Loucy (cell line): ENCODE measurements at regions not wholly inside any gene's neighbourhood (a gene's known extent, or its start where the extent isn't known, plus 50 kb on each side); places are given as distances from the start of the nearest gene placed in this dataset.

Source experiments
- H2AFZ ChIP-seq: fragments of 200-600 bp; sonication (generic); 2 replicates; pipeline ENCODE4 v1.6.0; 2016; ENCODE audit warnings: antibody characterized with exemption, mild to moderate bottlenecking, low read length, moderate library complexity
- H3F3A ChIP-seq: fragments of 200-600 bp; 2 replicates; pipeline ENCODE4 v1.6.0; 2016; ENCODE audit warnings: antibody characterized with exemption, low read depth, mild to moderate bottlenecking
- H3K27me3 ChIP-seq: fragments of 200-600 bp; sonication (generic); 2 replicates; pipeline ENCODE4 v1.6.1; 2014; ENCODE audit warnings: low read length, mild to moderate bottlenecking; ENCODE audit not compliant: insufficient read depth, poor library complexity, severe bottlenecking
- H3K36me3 ChIP-seq: fragments of 200-600 bp; sonication (generic); 2 replicates; pipeline ENCODE4 v1.6.1; 2016; ENCODE audit warnings: low read length; ENCODE audit not compliant: insufficient read depth
- H3K4me1 ChIP-seq: fragments of 200-600 bp; sonication (generic); 2 replicates; pipeline ENCODE4 v1.5.1; 2014; ENCODE audit warnings: low read length, mild to moderate bottlenecking; ENCODE audit not compliant: insufficient read depth, poor library complexity, severe bottlenecking
- H3K4me2 ChIP-seq: fragments of 200-600 bp; sonication (generic); 2 replicates; pipeline ENCODE4 v1.6.0; 2014; ENCODE audit warnings: antibody characterized with exemption, low read length, low read depth, mild to moderate bottlenecking; ENCODE audit not compliant: poor library complexity, severe bottlenecking
- H3K4me3 ChIP-seq: fragments of 200-600 bp; sonication (generic); 2 replicates; pipeline ENCODE4 v1.5.1; 2014; ENCODE audit warnings: low read length, mild to moderate bottlenecking, mixed read lengths; ENCODE audit not compliant: poor library complexity, severe bottlenecking
- H3K79me2 ChIP-seq: fragments of 200-600 bp; sonication (generic); 2 replicates; pipeline ENCODE4 v1.6.1; 2014; ENCODE audit warnings: low read length; ENCODE audit not compliant: insufficient read depth
- H3K9ac ChIP-seq: fragments of 200-600 bp; sonication (generic); 2 replicates; pipeline ENCODE4 v1.6.0; 2014; ENCODE audit warnings: mild to moderate bottlenecking, low read depth, low read length, moderate library complexity; ENCODE audit not compliant: poor library complexity, severe bottlenecking
- H3K9me2 ChIP-seq: fragments of 200-600 bp; sonication (generic); replicated peaks from 2 replicates; pipeline ENCODE4 v1.6.1; 2016; ENCODE audit warnings: low read depth, low read length, mixed read lengths
- H3K9me3 ChIP-seq: fragments of 200-600 bp; sonication (generic); 2 replicates; pipeline ENCODE4 v1.6.1; 2014; ENCODE audit warnings: mild to moderate bottlenecking, antibody characterized with exemption, low read length, low read depth; ENCODE audit not compliant: insufficient read depth
- H4K20me1 ChIP-seq: fragments of 200-600 bp; sonication (generic); 2 replicates; pipeline ENCODE4 v1.6.0; 2014; ENCODE audit warnings: antibody characterized with exemption, low read length, mild to moderate bottlenecking; ENCODE audit not compliant: insufficient read depth, poor library complexity, severe bottlenecking
- EZH2phosphoT487 ChIP-seq: fragments of 200-600 bp; IDR thresholded peaks from 2 replicates; pipeline ENCODE4 v1.6.1; 2018; ENCODE audit warnings: antibody characterized with exemption, mild to moderate bottlenecking, moderate library complexity, borderline replicate concordance
- TF ChIP-seq, protein P1 (sequence below): fragments of 200-600 bp; sonication (generic); conservative IDR thresholded peaks from 2 replicates; pipeline ENCODE4 v1.5.1; 2014; ENCODE audit warnings: mild to moderate bottlenecking, antibody characterized with exemption, low read length

DNA sequence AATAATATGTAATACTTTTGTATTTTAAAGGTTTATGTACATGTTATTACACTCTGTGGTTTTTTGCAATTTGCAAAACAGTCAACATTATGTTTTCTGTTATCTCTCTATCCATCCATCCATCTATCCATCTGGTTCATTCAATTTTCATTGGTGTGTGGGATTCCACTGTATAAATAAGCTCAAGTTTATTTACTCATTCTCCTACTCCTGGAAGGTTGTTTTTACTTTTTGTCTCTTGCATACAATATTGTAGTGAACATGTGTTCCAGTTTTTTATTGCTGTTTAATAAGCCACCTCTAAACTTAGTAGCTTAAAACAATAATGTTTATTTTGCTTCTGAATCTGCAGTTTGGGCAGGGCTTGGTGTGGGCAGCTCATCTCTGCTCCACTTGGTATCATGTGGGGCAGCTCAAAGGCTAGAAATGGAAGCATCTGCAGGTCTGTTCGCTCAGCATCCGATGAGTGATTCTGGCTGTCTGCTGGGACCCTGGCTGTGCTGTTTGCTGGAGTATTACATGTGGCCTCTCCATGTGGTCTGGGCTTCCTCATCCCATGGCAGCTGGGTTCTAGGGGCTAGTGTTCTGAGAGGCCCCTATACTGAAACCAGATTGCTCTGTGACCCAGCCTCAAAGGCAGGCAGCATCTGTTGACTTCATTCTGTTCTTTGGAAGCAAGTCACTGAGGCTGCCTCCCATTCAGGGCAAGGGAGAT is 98.8 kb downstream of the SLC25A47 start:
- no peak overlapping the region for H3K9ac ChIP-seq
- no peak overlapping the region for H3K4me3 ChIP-seq
- no peak overlapping the region for H3K4me2 ChIP-seq
- H3K36me3 ChIP-seq, result no peaks in the 10 kb centered on the region
- no peak for TF ChIP-seq EZH2phosphoT487
- TF ChIP-seq, protein P1, sequence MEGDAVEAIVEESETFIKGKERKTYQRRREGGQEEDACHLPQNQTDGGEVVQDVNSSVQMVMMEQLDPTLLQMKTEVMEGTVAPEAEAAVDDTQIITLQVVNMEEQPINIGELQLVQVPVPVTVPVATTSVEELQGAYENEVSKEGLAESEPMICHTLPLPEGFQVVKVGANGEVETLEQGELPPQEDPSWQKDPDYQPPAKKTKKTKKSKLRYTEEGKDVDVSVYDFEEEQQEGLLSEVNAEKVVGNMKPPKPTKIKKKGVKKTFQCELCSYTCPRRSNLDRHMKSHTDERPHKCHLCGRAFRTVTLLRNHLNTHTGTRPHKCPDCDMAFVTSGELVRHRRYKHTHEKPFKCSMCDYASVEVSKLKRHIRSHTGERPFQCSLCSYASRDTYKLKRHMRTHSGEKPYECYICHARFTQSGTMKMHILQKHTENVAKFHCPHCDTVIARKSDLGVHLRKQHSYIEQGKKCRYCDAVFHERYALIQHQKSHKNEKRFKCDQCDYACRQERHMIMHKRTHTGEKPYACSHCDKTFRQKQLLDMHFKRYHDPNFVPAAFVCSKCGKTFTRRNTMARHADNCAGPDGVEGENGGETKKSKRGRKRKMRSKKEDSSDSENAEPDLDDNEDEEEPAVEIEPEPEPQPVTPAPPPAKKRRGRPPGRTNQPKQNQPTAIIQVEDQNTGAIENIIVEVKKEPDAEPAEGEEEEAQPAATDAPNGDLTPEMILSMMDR, result no peak
- no peaks in the 10 kb centered on the region for H3F3A ChIP-seq
- H3K9me2 ChIP-seq, result no peaks in the 10 kb centered on the region
- no peak overlapping the region for H2AFZ ChIP-seq
- H3K9me3 ChIP-seq, result no peaks in the 10 kb centered on the region
- no peaks in the 10 kb centered on the region for H3K27me3 ChIP-seq
- H4K20me1 ChIP-seq, result no peaks in the 10 kb centered on the region
- no peaks in the 10 kb centered on the region for H3K79me2 ChIP-seq
- H3K4me1 ChIP-seq, result peaks cover 36% of the 10 kb centered on the region

DNA sequence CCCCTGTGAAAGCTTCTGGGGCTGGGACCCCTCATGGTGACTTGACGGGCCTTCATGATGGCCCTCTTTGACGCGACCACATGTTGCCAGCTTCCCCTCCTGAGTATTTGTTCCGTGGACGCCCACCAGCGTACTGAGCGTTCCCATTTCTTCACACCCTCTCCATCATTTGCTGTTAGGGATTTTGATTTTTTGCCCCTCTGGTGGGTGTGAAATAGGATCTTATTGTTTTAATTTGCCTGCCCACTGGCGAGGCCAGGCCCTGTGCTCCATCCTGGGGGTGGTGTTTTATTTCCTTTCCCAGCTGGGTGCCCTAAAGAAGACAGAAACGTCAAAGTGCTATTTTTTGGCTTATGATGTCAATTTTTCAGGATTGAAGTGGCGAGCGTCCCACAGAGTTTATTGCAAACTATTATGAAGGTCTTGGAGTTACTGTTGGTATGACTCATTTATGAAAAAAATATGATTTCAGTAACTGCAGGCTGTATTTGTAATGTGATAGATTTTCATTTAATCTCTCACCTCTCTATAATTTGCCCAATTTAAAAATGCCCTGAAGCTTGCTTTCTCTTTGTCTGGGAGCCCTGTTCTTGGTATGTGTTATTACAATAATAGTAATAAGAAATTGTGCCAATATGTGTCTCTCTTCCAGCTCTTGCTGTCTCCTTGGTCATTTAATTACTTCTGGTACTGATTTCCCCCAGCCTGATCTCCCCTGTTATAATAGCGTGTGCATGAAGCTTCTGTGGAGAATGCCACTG is 99.6 kb downstream of the SLC25A47 start:
- H2AFZ ChIP-seq, result no peak overlapping the region
- no peaks in the 10 kb centered on the region for H3K79me2 ChIP-seq
- no peaks in the 10 kb centered on the region for H3K9me3 ChIP-seq
- no peaks in the 10 kb centered on the region for H3K36me3 ChIP-seq
- no peak overlapping the region for H3K4me3 ChIP-seq
- no peak for TF ChIP-seq EZH2phosphoT487
- TF ChIP-seq, protein P1, result no peak
- no peaks in the 10 kb centered on the region for H3F3A ChIP-seq
- H3K9ac ChIP-seq, result no peak overlapping the region
- H3K4me2 ChIP-seq, result no peak overlapping the region
- H3K27me3 ChIP-seq, result no peaks in the 10 kb centered on the region
- H3K4me1 ChIP-seq, result peaks cover 36% of the 10 kb centered on the region
- H4K20me1 ChIP-seq, result no peaks in the 10 kb centered on the region
- no peaks in the 10 kb centered on the region for H3K9me2 ChIP-seq

DNA sequence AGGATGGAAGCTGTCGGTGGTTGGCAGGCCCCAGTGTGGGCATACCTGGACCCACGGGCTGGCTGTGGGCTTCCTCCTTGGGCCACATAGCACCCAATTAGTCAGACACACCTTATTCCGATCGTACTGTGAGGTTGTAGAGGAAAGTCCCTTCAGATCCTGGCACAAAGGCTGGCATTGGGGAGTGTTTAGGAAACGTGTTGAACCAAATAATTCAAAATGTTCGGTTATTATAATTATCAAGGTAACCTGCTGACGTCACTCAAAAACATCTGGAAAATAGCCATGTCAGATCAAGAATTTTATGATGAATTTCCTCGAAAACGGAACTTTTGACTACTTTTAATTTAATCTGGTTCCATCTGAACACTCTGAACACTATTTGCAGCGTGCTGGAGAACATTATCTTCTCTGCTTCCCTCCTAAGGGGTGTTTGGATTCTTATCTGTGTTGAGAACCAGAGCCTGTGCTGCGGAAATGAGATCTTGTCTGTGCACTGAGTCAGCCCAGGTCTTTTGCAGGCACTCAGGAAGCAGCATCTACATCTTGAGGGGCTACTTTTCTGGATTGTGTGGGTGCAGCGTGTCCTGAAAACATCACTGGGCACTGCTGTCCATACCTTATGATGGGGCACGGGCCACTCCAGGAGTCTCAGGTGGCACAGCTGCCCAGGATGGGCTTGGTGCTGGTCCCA is 100.3 kb downstream of the SLC25A47 start:
- H2AFZ ChIP-seq, result no peak overlapping the region
- no peaks in the 10 kb centered on the region for H3F3A ChIP-seq
- H3K4me3 ChIP-seq, result no peak overlapping the region
- no peak overlapping the region for H3K4me2 ChIP-seq
- H3K27me3 ChIP-seq, result no peaks in the 10 kb centered on the region
- no peak overlapping the region for H3K9ac ChIP-seq
- H3K4me1 ChIP-seq, result peaks cover 36% of the 10 kb centered on the region
- H3K36me3 ChIP-seq, result no peaks in the 10 kb centered on the region
- no peaks in the 10 kb centered on the region for H3K9me3 ChIP-seq
- no peaks in the 10 kb centered on the region for H4K20me1 ChIP-seq
- no peaks in the 10 kb centered on the region for H3K9me2 ChIP-seq
- no peaks in the 10 kb centered on the region for H3K79me2 ChIP-seq
- TF ChIP-seq EZH2phosphoT487, result no peak
- TF ChIP-seq, protein P1, result no peak
